ENCODE measurements at regions not wholly inside any gene's neighbourhood (a gene's known extent, or its start where the extent isn't known, plus 50 kb on each side); places are given as distances from the start of the nearest gene placed in this dataset.

DNA sequence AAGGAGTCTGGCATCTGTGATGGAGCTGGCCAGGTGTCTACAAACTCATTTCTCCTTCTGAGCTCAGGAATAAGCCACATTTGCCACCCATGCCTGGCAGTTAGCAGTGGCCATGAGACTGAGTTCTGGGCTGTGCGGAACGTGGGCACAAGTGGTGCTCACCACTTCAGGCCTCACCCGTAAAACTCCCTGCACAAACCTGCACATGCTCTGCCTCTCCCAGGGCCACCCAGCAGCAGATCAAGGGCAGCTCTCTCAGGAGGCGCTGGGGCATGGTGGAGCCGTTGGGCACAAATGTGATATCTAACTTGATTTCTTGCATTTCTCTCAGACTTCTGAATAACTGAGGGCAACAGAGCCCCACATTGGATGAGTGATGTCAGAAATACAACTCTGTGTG lies 269.5 kb downstream of the HIVEP2 start:
- no peaks in the 10 kb centered on the region for H3K9me1 ChIP-seq (ENCODE audit: control insufficient read depth, extremely low read depth, insufficient read depth, low read length)
- no peak overlapping the region for H2AFZ ChIP-seq (ENCODE audit: control insufficient read depth, low read length)
- FAIRE-seq, result no peak
- DNase-seq (ENCODE audit: low read depth, low spot score), result no peak
- dilution Hi-C loops (cut with MboI; ENCODE audit: extremely low pct_ligation_motif_present, low sequenced_read_pairs), result no loop called here
- H3K79me2 ChIP-seq (ENCODE audit: control insufficient read depth, insufficient read depth, low read length), result no peaks in the 10 kb centered on the region
- no peaks in the 10 kb centered on the region for H3K27me3 ChIP-seq (ENCODE audit: control insufficient read depth, extremely low read depth, insufficient read depth, low read length)
- no peaks in the 10 kb centered on the region for H3K36me3 ChIP-seq (ENCODE audit: control insufficient read depth in 2 of 2, extremely low read depth in 1 of 2, insufficient read depth in 2 of 2, low read length in 2 of 2)
- TF ChIP-seq EZH2 (IDR thresholded peaks at IDR 0.05; ENCODE audit: low read length), result no peak
- TF ChIP-seq, protein P1, sequence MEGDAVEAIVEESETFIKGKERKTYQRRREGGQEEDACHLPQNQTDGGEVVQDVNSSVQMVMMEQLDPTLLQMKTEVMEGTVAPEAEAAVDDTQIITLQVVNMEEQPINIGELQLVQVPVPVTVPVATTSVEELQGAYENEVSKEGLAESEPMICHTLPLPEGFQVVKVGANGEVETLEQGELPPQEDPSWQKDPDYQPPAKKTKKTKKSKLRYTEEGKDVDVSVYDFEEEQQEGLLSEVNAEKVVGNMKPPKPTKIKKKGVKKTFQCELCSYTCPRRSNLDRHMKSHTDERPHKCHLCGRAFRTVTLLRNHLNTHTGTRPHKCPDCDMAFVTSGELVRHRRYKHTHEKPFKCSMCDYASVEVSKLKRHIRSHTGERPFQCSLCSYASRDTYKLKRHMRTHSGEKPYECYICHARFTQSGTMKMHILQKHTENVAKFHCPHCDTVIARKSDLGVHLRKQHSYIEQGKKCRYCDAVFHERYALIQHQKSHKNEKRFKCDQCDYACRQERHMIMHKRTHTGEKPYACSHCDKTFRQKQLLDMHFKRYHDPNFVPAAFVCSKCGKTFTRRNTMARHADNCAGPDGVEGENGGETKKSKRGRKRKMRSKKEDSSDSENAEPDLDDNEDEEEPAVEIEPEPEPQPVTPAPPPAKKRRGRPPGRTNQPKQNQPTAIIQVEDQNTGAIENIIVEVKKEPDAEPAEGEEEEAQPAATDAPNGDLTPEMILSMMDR (optimal IDR thresholded peaks at IDR 0.05 in 1 of 3, IDR thresholded peaks at IDR 0.05 in 1 of 3, conservative IDR thresholded peaks at IDR 0.05 in 1 of 3; ENCODE audit: extremely low read depth in 1 of 3, insufficient read depth in 2 of 3, low read length in 3 of 3), result no peak
- no peaks in the 10 kb centered on the region for H4K20me1 ChIP-seq (ENCODE audit: control insufficient read depth, extremely low read depth, insufficient read depth, low read length)
- H3K4me1 ChIP-seq (ENCODE audit: control insufficient read depth, extremely low read depth, insufficient read depth, low read length), result peaks cover 5% of the 10 kb centered on the region
- no peak overlapping the region for H3K4me3 ChIP-seq (ENCODE audit: control insufficient read depth in 2 of 3, extremely low read depth in 1 of 3, insufficient read depth in 2 of 3, low read depth in 1 of 3, low read length in 3 of 3)
- H3K9ac ChIP-seq (ENCODE audit: control insufficient read depth, extremely low read depth, insufficient read depth, low read length), result no peak overlapping the region
- H3K9me3 ChIP-seq (ENCODE audit: control insufficient read depth, low read depth, low read length), result no peaks in the 10 kb centered on the region
- no peak overlapping the region for H3K4me2 ChIP-seq (ENCODE audit: control insufficient read depth, extremely low read depth, insufficient read depth, low read depth, low read length)
- H3K27ac ChIP-seq (ENCODE audit: control insufficient read depth, insufficient read depth, low read length), result no peak overlapping the region

DNA sequence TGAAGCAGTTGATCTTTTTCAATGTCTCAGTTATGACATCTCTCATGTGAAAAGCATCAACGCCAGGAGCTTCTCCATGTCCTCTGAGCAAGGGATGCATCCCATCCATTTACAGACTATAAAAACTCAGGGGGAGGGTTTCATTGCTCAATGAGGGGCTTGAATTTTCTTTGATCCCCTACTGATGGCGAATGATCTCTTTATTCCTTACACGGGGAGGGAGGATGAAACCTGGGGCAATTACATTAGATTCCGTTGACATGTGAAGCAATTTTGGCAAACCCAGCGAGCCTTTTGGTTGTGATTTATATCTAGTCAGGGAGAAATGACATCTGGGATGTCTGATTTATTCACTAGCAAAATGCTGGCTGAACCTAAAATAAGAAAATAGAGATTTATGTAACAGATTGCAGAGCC lies 268.9 kb downstream of the HIVEP2 start:
- dilution Hi-C loops (cut with MboI; ENCODE audit: extremely low pct_ligation_motif_present, low sequenced_read_pairs), result no loop called here
- Histone ChIP-seq H3K27me3 (ENCODE audit: control insufficient read depth, extremely low read depth, insufficient read depth, low read length) (no peaks in the 10 kb centered on the region), H3K9me1 (ENCODE audit: control insufficient read depth, extremely low read depth, insufficient read depth, low read length) (no peaks in the 10 kb centered on the region), H3K36me3 (ENCODE audit: control insufficient read depth in 2 of 2, extremely low read depth in 1 of 2, insufficient read depth in 2 of 2, low read length in 2 of 2) (no peaks in the 10 kb centered on the region), H3K27ac (ENCODE audit: control insufficient read depth, insufficient read depth, low read length) (no peak overlapping the region), H3K79me2 (ENCODE audit: control insufficient read depth, insufficient read depth, low read length) (no peaks in the 10 kb centered on the region), H3K4me2 (ENCODE audit: control insufficient read depth, extremely low read depth, insufficient read depth, low read depth, low read length) (no peak overlapping the region), H2AFZ (ENCODE audit: control insufficient read depth, low read length) (no peak overlapping the region), H4K20me1 (ENCODE audit: control insufficient read depth, extremely low read depth, insufficient read depth, low read length) (no peaks in the 10 kb centered on the region), H3K4me1 (ENCODE audit: control insufficient read depth, extremely low read depth, insufficient read depth, low read length) (peaks cover 6% of the 10 kb centered on the region), H3K9ac (ENCODE audit: control insufficient read depth, extremely low read depth, insufficient read depth, low read length) (no peak overlapping the region), H3K9me3 (ENCODE audit: control insufficient read depth, low read depth, low read length) (no peaks in the 10 kb centered on the region), H3K4me3 (ENCODE audit: control insufficient read depth in 2 of 3, extremely low read depth in 1 of 3, insufficient read depth in 2 of 3, low read depth in 1 of 3, low read length in 3 of 3) (no peak overlapping the region)
- TF ChIP-seq, protein P1 (optimal IDR thresholded peaks at IDR 0.05 in 1 of 3, IDR thresholded peaks at IDR 0.05 in 1 of 3, conservative IDR thresholded peaks at IDR 0.05 in 1 of 3; ENCODE audit: extremely low read depth in 1 of 3, insufficient read depth in 2 of 3, low read length in 3 of 3), result no peak
- no peak for TF ChIP-seq EZH2 (IDR thresholded peaks at IDR 0.05; ENCODE audit: low read length)
- DNase-seq (ENCODE audit: low read depth, low spot score) (no peak), FAIRE-seq (no peak)
